ENCODE measurements at regions not wholly inside any gene's neighbourhood (a gene's known extent, or its start where the extent isn't known, plus 50 kb on each side); places are given as distances from the start of the nearest gene placed in this dataset.

DNA sequence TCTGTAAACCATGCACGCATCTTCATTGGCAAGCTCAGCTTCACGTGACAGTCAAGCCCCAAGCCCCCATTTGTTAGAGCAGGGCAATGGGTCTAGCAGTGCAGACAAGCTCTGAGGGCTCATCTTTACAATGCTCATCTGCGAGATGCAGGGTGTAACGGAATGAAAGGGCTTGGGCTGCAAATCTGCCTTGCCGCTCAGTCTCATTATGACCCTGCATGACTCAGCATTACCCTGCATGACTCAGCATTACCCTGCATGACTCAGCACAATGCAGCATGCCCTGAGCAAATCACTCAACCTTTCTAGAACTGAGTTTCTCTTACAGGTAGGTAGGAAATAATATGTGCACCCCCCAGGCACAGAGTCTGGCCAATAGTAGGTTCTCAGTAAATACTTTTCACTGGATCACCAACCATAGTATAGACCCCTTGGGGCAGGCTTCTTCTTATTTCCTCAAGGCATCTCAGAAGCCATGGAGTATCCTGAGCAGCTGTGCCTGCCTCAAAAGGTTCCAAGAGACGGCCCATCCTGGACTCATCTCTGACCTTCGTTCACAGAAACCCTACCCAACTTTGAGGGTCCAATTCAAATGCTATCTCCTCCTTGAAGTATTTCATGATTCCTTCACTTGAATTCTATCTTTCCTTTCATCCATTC is 391.3 kb upstream of the CDH5 start:
- H3K4me2 ChIP-seq: peak overlapping the region in 1 of 11 experiments; percentile 28; a peak in 3 of 22 replicates
- no peaks in the 10 kb centered on the region for H3K36me3 ChIP-seq
- no peak overlapping the region for H3K9ac ChIP-seq
- H4K20me1 ChIP-seq: no peaks in the 10 kb centered on the region
- peak overlapping the region in 7 of 11 experiments; percentile 12 to 72 (median 36); a peak in 11 of 22 replicates for H3K27ac ChIP-seq
- H3K9me3 ChIP-seq (replicated peaks in 1 of 11): peaks cover 30 to 57% (median 39%) of the 10 kb centered on the region in 11 experiments
- H3K27me3 ChIP-seq: no peaks in the 10 kb centered on the region
- no peak for TF ChIP-seq Cebpa-rat (IDR thresholded peaks at IDR 0.05)
- peaks cover 0 to 23% (median 13%) of the 10 kb centered on the region in 10 experiments; a peak in 12 of 20 replicates for H3K4me1 ChIP-seq
- H3K4me3 ChIP-seq: no peak overlapping the region

DNA sequence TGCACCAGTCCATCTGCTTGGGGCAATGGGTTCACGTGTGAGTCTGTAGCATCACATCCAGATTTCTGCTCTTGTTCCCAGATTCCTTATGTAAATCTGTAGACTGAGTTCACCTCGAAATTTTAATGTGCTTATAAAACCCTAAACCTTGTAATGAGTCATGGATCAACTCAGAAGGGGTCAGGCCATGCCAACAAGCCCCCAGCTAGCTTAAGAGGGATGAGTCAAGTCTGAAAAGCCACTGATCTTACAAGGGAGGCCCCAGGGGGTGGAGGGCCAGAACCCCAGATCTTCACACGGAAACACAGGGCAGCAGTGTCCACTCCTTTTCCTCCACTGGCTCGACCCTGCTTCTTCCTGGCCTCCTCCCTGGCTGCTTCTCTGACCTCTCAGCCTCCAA is 399.1 kb upstream of the CDH5 start:
- Histone ChIP-seq H3K9me3 (replicated peaks in 1 of 11) (peaks cover 6 to 17% (median 13%) of the 10 kb centered on the region in 11 experiments; a peak in 20 of 22 replicates), H3K4me1 (peaks cover 0 to 3% (median under 1%) of the 10 kb centered on the region in 10 experiments; a peak in 4 of 20 replicates), H3K36me3 (no peaks in the 10 kb centered on the region), H3K4me2 (no peak overlapping the region), H3K9ac (no peak overlapping the region), H3K4me3 (no peak overlapping the region), H3K27ac (no peak overlapping the region), H3K27me3 (no peaks in the 10 kb centered on the region), H4K20me1 (no peaks in the 10 kb centered on the region)
- TF ChIP-seq Cebpa-rat (IDR thresholded peaks at IDR 0.05): no peak

DNA sequence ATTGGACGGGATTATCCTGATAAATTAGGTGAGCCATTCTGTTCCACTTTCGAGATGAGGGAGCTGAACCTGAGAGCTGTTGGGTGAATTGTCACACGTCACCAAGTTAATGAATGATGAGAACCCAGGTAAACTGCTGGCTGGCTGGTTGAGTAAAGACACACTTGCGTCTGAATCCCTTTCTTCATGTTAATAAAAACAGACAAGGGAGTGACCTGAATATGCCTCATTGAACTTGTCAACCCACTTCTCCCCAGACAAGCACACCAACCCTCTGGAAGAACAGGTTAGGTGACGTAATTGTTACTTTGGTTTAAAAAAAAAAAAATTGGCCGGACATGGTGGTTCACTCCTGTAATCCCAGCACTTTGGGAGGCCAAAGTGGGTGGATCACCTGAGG is 400.9 kb upstream of the CDH5 start:
- H3K9me3 ChIP-seq (replicated peaks in 1 of 11): peaks cover 0 to 5% (median 4%) of the 10 kb centered on the region in 11 experiments; a peak in 11 of 22 replicates
- no peak overlapping the region for H3K27ac ChIP-seq
- H4K20me1 ChIP-seq: no peaks in the 10 kb centered on the region
- no peak overlapping the region for H3K9ac ChIP-seq
- no peak overlapping the region for H3K4me3 ChIP-seq
- H3K27me3 ChIP-seq: no peaks in the 10 kb centered on the region
- H3K4me2 ChIP-seq: no peak overlapping the region
- H3K4me1 ChIP-seq: peaks cover 0 to 15% (median 11%) of the 10 kb centered on the region in 10 experiments; a peak in 9 of 20 replicates
- no peaks in the 10 kb centered on the region for H3K36me3 ChIP-seq
- TF ChIP-seq Cebpa-rat (IDR thresholded peaks at IDR 0.05): no peak

DNA sequence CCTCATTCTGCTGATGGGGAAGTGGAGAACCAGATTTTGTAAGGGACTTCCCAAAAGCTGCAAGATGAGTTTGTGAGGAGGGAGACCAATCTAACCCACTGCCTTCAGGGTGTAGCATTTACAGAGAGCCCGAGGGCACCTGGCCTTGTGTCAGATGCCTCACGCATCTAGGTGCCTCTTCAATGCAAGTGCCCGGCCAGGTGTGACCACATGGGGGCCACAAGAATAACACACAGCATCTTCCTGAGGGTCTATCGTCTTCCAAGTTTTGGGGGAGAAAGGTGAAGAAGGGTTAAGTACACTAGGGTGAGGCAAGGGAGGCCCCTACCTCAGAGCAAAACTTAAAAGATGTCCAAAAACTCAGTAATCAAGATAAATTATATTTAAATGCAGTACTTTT is 401.7 kb upstream of the CDH5 start:
- H3K9me3 ChIP-seq (replicated peaks in 1 of 11): no peaks in the 10 kb centered on the region
- H3K9ac ChIP-seq: no peak overlapping the region
- H4K20me1 ChIP-seq: no peaks in the 10 kb centered on the region
- no peak for TF ChIP-seq Cebpa-rat (IDR thresholded peaks at IDR 0.05)
- no peak overlapping the region for H3K4me2 ChIP-seq
- no peaks in the 10 kb centered on the region for H3K36me3 ChIP-seq
- H3K27ac ChIP-seq: no peak overlapping the region; a peak in 1 of 22 replicates
- H3K27me3 ChIP-seq: no peaks in the 10 kb centered on the region
- no peak overlapping the region for H3K4me3 ChIP-seq
- peaks cover 0 to 23% (median 19%) of the 10 kb centered on the region in 10 experiments; a peak in 15 of 20 replicates for H3K4me1 ChIP-seq

DNA sequence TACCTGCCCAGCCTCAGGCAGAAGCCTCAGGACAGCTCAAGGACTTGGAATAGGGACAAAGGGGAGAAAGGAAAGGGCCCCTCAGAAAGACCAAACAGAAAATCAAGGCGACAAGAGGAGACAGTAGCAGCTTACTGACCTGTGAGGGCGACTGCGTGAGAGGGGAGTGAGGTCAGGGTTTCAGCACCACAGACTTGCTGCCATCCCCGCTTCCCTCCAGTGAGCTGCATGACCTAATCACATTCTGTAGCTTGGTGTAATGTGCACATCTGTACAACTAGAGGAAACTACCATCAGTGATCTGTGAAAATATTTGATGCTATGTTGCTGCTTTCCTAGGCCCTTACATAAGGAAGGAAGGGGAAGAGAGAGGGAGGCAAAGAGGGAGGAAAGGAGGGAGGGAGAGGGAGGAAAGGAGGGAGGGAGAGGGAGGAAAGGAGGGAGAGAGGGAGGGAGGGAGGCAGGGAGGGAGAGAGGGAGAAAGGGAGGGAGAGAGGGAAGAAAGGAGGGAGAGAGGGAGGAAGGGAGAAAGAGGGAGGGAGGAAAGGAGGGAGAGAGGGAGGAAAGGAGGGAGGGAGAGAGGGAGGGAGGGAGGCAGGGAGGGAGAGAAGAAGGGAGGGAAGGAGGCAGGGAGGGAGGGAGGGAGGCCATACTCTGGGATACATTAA is 404.9 kb upstream of the CDH5 start:
- Histone ChIP-seq H3K4me1 (peaks cover 0 to 34% (median 28%) of the 10 kb centered on the region in 10 experiments; a peak in 16 of 20 replicates), H4K20me1 (no peaks in the 10 kb centered on the region), H3K36me3 (no peaks in the 10 kb centered on the region), H3K9me3 (replicated peaks in 1 of 11) (no peaks in the 10 kb centered on the region), H3K27ac (peak overlapping the region in 2 of 11 experiments; percentile 5 to 28; a peak in 1 of 22 replicates), H3K4me2 (peak overlapping the region in 5 of 11 experiments; percentile 8 to 34 (median 18); a peak in 5 of 22 replicates), H3K9ac (no peak overlapping the region), H3K4me3 (no peak overlapping the region), H3K27me3 (no peaks in the 10 kb centered on the region)
- TF ChIP-seq Cebpa-rat (IDR thresholded peaks at IDR 0.05): no peak

DNA sequence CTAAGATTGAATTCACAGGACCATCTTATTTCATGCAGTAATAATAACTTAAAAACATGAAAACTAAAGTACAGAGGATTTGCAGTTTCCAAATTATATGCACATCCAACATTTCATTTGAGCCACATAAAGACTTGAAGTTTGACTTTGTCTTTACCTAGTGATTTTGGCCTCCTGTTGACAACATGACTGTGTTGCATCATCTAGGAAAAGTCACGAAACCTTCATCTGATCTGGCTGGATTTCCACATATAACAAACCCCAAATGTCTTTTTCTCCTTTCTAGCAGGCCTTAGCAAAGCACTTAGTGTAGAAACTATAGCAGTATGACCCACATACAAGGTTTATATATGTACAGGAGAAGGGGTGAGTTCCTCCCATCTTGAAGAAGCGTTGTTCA is 406.5 kb upstream of the CDH5 start:
- TF ChIP-seq Cebpa-rat (IDR thresholded peaks at IDR 0.05): peak in 4 of 11 experiments; percentile 15 to 43 (median 24); a peak in 3 of 22 replicates
- H3K4me3 ChIP-seq: no peak overlapping the region
- H3K36me3 ChIP-seq: no peaks in the 10 kb centered on the region
- H3K27me3 ChIP-seq: no peaks in the 10 kb centered on the region
- H4K20me1 ChIP-seq: no peaks in the 10 kb centered on the region
- peak overlapping the region in 9 of 11 experiments; percentile 26 to 61 (median 36); a peak in 16 of 22 replicates for H3K4me2 ChIP-seq
- no peak overlapping the region for H3K9ac ChIP-seq
- 0 out of 22 replicates have a peak overlapping the region, but pooled peaks of 1 of the 11 experiments have one; percentile 20 for H3K27ac ChIP-seq
- no peaks in the 10 kb centered on the region for H3K9me3 ChIP-seq (replicated peaks in 1 of 11)
- peaks cover 0 to 34% (median 28%) of the 10 kb centered on the region in 10 experiments; a peak in 16 of 20 replicates for H3K4me1 ChIP-seq

DNA sequence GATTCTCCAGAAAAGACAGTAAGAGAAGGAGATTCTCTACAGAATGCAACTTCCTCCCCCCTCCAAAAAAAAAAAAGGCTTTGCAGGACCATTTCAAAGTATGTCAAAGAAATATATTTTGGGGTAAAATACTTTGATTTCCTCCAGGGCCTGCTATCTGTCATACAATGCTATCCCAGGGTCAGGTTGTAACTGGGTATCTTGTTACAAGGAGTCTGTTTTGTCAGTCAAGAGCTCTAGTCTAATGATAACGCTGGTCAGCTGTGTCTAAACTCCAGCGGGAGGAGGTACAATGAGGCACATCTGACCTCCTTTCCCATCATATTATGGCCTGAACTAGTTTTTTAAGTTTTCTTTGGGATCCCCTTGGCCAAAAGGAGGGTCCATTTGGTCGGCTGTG is 408.4 kb upstream of the CDH5 start:
- H3K27ac ChIP-seq: no peak overlapping the region
- TF ChIP-seq Cebpa-rat (IDR thresholded peaks at IDR 0.05): no peak
- H3K9me3 ChIP-seq (replicated peaks in 1 of 11): no peaks in the 10 kb centered on the region
- no peak overlapping the region for H3K4me3 ChIP-seq
- H3K4me2 ChIP-seq: no peak overlapping the region
- H3K36me3 ChIP-seq: no peaks in the 10 kb centered on the region
- no peak overlapping the region for H3K9ac ChIP-seq
- no peaks in the 10 kb centered on the region for H3K27me3 ChIP-seq
- peaks cover 11 to 44% (median 32%) of the 10 kb centered on the region in 10 experiments; a peak in 17 of 20 replicates for H3K4me1 ChIP-seq
- no peaks in the 10 kb centered on the region for H4K20me1 ChIP-seq

DNA sequence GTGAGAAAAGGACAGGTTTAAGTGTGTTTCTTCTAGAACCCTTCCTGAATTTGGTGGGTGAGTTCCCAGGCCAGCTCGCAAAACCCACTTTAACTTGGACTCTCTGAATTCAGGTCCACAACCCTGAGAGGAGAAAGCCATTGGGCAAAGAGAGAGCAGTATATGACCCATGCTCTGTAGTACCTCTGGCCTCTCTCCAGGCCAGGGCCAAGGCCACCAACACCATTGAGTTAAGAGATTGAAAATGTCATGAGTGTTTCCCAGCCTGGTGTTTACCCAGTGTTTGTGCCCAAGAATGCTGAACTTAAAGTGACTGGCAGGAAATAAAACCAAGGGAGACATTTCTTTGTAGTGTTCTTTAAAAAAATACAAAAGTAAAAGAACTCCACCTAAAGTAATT is 410.4 kb upstream of the CDH5 start:
- Histone ChIP-seq H3K4me1 (peaks cover 11 to 35% (median 27%) of the 10 kb centered on the region in 10 experiments; a peak in 17 of 20 replicates), H3K4me2 (no peak overlapping the region), H4K20me1 (no peaks in the 10 kb centered on the region), H3K9me3 (replicated peaks in 1 of 11) (no peaks in the 10 kb centered on the region), H3K36me3 (no peaks in the 10 kb centered on the region), H3K27ac (no peak overlapping the region), H3K27me3 (no peaks in the 10 kb centered on the region), H3K9ac (no peak overlapping the region), H3K4me3 (no peak overlapping the region)
- TF ChIP-seq Cebpa-rat (IDR thresholded peaks at IDR 0.05): no peak

DNA sequence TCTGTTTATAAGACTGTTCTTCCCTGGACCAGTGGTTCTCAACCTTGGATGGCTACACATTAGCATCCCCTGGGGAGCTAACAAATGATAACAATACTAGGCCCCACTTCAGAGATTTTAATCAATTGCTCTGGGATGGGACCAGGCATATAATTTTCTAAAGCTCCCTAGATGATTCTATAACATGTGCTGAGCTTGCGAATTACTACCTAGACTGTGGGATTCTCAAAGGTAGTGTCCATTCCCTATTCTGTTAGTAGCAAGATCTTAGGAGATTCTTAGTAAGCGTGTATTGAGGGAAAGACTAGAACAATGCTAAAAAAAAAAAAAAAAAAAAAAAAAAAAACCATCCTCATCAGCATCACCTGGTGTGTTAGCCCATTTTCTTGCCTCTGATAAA is 412.0 kb upstream of the CDH5 start:
- no peak for TF ChIP-seq Cebpa-rat (IDR thresholded peaks at IDR 0.05)
- Histone ChIP-seq H3K4me2 (peak overlapping the region in 5 of 11 experiments; percentile 4 to 22 (median 17); a peak in 2 of 22 replicates), H3K27ac (no peak overlapping the region), H4K20me1 (no peaks in the 10 kb centered on the region), H3K27me3 (no peaks in the 10 kb centered on the region), H3K9ac (no peak overlapping the region), H3K4me1 (peaks cover 7 to 24% (median 14%) of the 10 kb centered on the region in 10 experiments; a peak in 18 of 20 replicates), H3K9me3 (replicated peaks in 1 of 11) (no peaks in the 10 kb centered on the region), H3K36me3 (no peaks in the 10 kb centered on the region), H3K4me3 (no peak overlapping the region)

All from BLaER1 treated with 17β-estradiol and CSF1 and Interleukin-3, amounts not matched to agents 10 nM and 100 nM (cell line).